ENCODE measurements at regions not wholly inside any gene's neighbourhood (a gene's known extent, or its start where the extent isn't known, plus 50 kb on each side); places are given as distances from the start of the nearest gene placed in this dataset.

GRCh38 chr6:109284675-109285074 is 97.6 kb downstream of the CD164 start:
- TF ChIP-seq CTCF (IDR thresholded peaks at IDR 0.05) (no peak), EZH2phosphoT487 (IDR thresholded peaks at IDR 0.05) (no peak)
